T1000 (cell line): ENCODE measurements at regions not wholly inside any gene's neighbourhood (a gene's known extent, or its start where the extent isn't known, plus 50 kb on each side); places are given as distances from the start of the nearest gene placed in this dataset.

Experiments used
- DNase-seq: peaks from one replicate; lab custom pipeline; 2025; ENCODE audit warnings: mixed read lengths; lab: John Stamatoyannopoulos, UW

DNA sequence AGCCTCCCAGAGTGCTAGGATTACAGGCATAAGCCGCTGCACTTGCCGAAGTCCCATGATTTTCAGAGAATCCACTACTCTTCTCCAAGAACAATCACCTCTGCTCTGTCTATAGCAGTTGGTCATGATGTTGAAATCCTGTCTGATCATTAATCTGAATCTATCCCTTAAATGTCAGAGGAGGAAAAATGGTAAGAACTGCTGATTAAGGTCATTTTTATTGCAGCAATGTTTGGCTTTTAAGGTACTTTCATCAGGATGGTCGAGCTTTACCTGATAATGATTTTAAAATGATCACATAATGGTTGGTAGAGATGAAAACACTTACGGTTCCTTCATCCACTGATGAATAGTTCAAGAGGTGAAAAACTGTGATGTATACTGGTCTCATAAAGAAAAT lies 968.6 kb downstream of the TLE4 start:
- no peak for DNase-seq

GRCh38 chr9:80538976-80539375 lies 967.2 kb downstream of the TLE4 start:
- DNase-seq, result no peak

- DNase-seq, result no peak
Measured at GRCh38 chr9:80522465-80522864, 950.7 kb downstream of the TLE4 start.

DNA sequence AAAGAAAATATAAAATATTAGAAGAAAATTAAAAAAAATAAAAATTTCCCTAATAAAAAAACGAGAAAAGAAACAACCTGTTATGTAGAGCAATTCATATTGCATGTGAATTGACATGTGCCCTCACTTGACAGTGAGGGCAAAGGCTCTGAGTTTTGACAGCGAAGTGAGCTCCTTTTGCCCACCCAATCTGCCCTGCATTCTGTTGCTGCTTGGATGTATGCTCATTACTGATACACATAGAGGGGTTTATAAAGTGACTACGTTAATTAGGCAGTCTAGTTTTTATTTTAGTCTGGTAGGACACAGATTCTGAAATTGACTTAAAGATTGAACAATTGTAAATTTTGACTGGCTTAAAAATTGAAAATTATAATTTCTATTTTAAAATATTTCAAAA lies 949.4 kb downstream of the TLE4 start:
- no peak for DNase-seq

DNA sequence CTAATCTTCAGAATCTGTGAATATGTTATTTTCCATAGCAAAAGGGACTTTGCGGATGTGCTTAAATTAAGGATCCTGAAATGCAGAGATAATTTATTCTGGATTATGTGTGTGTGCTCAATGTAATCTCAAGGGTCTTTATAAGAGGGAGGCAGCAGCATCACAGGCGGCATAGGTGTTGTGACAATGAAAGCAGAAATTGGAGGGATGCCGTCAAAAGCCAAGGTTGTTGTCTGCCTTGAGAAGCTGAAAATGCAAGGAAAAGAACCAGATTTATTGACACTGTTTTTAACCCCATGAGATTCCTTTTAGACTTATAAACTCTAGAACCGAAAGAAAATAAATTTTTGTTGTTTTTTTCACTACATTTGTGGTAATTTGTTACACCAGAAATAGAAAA lies 948.5 kb downstream of the TLE4 start:
- no peak for DNase-seq

DNA sequence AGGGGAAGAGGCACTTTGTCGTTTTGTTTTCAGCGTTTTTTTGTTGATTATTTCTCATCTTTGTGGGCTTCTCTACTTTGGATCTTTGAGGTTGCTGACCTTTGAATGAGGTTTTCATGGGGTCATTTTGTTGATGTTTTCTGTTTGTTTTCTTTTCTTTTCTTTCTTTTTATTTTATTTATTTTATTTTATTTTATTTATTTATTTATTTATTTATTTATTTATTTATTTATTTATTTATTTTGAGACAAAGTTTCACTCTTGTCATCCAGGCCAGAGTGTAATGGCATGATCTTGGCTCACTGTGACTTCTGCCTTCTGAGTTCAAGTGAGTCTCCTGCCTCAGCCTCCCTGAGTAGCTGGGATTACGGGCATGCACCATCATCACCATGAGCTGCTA lies 946.7 kb downstream of the TLE4 start:
- no peak for DNase-seq

DNA sequence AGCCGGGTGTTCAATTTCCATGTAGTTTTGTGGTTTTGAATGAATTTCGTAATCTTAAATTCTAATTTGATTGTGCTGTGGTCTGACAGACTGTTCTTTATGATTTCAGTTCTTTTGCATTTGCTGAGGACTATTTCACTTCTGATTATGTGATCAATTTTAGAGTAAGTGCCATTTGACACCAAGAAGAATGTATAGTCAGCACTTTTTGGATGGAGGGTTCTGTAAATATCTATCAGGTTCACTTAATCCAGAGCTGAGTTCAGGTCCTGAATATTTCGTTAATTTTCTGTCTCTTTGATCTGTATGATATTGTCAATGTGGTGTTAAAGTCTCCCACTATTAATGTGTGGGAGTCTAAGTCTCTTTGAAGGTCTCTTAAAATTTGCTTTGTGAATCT lies 944.9 kb downstream of the TLE4 start:
- no peak for DNase-seq

GRCh38 chr9:80509358-80509757 lies 937.6 kb downstream of the TLE4 start:
- no peak for DNase-seq

DNA sequence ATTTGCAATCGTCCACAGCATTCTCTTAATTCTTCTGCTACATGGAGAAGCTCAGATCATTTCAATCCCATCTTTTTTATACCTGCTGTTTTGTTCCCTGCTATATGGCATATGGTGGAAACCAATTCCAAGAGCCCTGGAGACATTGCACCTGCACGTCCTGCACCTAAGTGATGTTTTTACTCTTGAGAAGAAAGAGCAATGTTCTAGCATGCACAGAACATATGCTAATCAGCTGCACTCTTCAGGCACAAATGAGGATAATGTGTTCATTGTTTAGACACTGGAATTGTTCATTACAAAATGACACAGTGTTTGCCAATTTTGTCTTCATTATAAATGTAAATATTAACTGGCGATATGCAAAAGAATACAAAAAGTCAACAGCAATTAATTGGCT lies 935.8 kb downstream of the TLE4 start:
- DNase-seq, result no peak

DNA sequence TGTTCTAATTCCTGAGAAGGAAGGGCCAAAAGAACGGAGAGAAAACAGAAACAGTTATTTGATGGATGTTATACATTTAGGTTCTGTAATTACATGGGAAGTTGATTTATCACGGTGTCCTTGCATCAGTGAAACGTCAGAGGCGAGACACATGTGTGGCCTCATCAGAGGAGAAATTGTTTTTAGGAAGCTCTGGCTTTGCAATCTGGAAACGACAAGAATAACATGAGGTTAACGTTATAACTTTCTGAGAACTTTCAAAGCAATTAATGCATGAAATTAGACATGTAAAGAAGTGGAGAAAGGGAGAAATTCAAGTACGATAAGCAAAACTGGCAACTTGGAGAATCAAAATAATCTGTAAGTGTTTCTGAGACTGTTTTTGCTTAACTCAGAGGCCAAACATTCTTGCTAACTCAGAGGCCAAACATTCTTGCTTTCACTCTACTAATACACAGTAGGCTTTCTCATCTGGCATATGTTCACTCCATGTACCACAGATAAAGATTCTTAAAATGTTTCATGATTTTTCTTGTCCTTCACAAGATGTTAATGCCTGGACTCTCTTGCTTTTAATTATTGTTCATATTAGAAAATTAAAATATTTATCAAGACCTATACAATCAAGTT lies 933.0 kb downstream of the TLE4 start:
- DNase-seq, result no peak

- DNase-seq, result no peak
Measured at GRCh38 chr9:80503671-80504281, 932.0 kb downstream of the TLE4 start.

DNA sequence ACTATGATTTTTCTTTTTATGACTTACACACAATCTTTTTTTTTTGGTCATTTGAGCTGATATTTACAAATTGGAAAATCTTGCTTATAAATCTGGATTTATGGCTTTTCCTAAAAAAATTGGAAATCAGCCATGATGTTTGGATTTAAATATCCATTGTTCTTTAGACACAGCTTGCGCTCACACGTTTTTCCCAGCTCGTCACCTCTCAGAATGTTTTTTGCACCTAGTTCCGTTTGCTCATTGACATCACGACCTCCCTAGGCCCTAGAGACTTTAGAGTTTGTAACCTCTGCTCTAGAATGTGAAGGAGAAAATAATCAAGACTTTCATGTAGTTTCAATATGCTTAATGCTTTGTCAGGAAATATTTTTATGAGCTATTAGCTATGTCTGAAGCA lies 930.5 kb downstream of the TLE4 start:
- no peak for DNase-seq

- no peak for DNase-seq
Measured at GRCh38 chr9:80501635-80502034, 929.9 kb downstream of the TLE4 start.

DNA sequence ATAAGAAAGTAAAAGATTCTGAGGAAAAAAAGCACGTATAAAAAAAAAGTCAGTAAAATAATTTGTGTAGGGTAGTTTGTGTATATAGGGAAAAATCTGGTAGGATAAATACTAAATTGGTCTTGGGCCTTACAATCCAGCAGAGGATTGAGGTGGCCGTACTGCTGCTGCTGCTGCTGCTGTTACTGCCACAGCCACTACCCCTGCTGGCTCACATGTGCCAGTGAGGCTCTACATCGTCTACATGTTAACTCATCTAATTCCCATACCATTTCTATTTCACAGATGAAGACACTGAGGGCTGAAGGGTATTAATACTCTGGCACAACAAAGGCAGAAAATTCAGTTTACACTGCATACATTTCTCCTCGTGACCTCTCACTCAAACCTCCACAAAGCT lies 928.5 kb downstream of the TLE4 start:
- DNase-seq, result no peak

- no peak for DNase-seq
Measured at GRCh38 chr9:80498001-80498555, 926.3 kb downstream of the TLE4 start.

DNA sequence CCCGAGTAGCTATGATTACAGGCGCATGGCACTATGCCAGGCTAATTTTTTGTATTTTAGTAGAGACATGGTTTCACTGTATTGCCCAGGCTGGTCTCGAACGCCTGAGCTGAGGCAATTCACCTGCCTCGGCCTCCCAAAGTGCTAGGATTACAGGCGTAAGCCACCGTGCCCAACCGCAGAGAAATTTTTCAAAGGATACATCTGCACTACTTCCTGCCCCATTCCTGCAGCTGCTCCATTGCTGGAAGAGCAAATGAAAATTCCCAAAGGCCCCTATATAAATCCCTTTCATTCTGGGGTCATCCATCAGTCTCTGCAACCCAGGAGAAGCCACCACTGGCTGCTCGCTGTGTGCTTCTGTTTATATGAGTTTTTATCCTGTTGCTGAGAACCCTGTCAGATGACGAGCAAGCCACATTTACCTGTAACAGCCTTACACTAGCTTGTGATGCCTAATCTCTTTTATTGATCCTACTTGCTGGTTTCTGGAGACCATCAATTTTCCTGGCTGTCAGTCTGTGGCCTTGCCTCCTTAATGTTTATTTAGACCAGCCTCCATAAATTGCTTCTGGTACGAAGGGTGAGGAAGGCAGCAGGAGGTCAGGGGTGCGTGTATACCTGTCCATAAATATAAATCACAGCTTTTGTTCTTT lies 925.3 kb downstream of the TLE4 start:
- no peak for DNase-seq

DNA sequence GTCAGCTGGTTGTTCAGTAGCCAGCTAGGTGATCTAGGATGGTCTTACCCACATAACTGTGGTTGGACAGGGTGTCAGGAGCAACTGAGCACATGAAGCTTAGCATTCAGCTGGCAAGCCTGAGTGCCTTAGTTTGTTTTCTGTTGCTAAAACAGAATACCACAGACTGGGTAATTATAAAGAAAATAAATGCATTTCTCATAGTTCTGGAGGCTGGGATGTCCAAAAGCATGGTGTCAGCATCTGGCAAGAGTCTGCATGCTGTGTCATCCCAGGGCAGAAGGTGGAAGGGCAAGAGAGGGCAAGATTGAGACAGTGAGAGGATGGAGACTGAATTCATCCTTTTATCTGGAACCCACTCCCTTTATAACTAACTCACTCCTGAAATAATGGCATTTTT lies 921.5 kb downstream of the TLE4 start:
- DNase-seq, result no peak

- DNase-seq, result no peak
Measured at GRCh38 chr9:80492221-80492620, 920.5 kb downstream of the TLE4 start.

GRCh38 chr9:80491086-80491696 lies 919.4 kb downstream of the TLE4 start:
- no peak for DNase-seq

DNA sequence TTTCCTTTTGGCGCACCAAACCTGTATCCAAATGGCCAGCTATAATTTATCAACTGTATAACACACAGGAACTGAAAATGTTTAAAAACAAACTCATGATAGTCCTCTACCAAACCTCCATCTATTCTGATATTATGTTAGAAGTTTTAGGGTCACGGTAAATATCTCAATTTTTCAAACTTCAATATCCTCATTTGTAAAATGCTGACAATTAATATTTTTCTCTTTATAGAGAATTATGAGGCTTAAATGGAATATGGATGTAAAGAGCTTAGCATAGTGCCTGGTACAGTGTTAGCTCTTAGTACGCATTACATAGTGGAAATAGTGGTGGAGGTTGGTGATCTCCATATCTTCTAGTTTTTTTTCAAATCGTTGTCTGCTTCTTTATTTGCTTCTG lies 917.6 kb downstream of the TLE4 start:
- DNase-seq, result no peak

- no peak for DNase-seq
Measured at GRCh38 chr9:80485420-80486250, 913.9 kb downstream of the TLE4 start.

- peak; percentile 7 for DNase-seq
Measured at GRCh38 chr9:80482251-80482650, 910.5 kb downstream of the TLE4 start.
